ENCODE measurements at regions not wholly inside any gene's neighbourhood (a gene's known extent, or its start where the extent isn't known, plus 50 kb on each side); places are given as distances from the start of the nearest gene placed in this dataset.
A peak's percentile ranks its signal among the peaks of the same experiment; 100 is the strongest.

DNA sequence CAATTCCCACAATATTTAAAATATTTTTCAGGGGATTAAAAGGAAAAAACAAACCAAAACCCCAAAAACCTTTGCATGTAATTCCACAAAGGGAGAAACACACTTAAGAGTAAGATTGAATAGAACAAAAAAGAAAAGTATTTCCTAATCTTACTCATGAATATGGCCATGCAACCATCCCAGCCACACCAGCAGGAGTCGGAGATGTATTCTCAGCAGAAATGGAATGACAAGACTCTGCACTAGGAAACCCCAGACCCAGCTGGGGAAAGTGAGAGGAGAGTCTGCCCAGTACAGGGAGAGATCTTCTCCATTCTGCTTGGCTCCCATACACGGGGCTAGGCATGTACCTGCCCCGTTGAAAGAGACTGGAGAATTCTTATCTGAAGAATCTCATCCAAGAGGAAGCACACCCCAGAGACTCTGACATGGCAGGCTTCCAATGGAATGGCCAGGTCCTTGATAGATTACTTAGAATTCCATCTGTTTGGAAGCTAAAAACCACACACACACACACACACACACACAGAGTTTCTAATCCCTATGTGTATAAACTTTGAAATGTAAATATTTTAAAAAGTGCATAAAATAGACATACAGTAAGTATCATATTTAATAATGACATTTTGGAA lies 118.8 kb downstream of the GADD45G start:
- no peak for DNase-seq (ENCODE audit: low spot score)

DNA sequence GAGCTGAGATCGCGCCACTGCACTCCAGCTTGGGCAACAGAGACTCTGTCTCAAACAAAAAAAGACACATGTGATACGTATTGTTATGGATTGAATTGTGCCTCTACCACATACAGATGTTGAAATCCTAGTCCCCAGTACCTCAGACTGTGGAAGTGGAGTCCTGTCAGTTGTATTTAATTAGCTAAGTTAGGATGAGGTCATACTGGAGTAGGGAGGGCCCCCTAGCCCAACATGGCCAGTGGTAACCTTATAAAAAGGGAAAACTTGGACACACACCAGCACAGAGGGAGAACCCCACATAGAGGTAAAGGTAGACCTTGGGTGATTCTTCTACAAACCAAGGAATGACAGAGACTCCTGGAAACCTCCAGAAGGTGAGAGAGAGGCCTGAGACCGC lies 119.8 kb downstream of the GADD45G start:
- DNase-seq (ENCODE audit: low spot score): no peak

DNA sequence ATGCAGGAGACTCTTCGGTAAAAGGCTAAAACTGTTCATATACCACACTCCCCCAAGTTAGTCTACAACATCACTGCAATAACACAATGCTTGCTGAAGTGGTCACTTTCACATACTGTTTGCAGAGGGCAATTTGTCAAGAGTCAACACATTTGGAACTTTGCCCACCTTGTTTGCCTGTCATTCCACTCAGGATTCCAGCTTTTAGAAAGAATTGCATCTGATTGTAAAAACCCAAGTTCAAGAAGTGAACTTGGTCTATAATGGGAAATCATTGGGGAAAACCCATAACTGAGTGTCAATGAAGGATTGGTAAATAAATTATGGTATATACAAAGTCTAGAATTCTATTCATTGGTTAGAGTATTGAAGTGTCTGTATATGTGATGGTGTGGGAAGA lies 120.5 kb downstream of the GADD45G start:
- DNase-seq (ENCODE audit: low spot score): no peak

DNA sequence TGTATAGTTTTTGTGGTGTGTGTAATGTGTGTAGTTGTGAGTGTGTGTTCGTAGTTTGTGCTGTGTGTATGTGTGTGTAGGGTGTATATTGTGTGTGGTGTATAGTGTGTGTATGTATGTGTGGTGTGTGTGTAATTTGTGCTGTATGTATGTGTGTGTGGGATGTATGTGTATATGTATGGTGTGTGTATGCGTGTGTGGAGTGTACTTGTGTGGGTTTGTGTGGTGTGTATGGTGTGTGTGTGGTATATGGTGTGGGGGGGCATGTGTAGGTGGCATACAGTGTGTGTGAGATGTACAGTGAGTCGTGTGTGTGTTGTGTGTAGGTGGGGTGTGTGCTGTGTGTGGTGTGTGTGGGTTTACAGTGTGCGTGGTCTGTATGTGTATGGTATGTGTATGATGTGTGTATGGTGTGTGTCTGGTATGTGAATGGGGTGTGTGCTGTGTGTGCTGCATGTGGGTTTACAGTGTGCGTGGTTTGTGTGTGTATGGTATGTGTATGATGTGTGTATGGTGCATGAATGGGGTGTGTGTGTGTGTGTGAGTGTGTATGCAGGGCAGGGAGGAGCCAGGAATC lies 125.2 kb downstream of the GADD45G start:
- DNase-seq (ENCODE audit: low spot score): no peak

DNA sequence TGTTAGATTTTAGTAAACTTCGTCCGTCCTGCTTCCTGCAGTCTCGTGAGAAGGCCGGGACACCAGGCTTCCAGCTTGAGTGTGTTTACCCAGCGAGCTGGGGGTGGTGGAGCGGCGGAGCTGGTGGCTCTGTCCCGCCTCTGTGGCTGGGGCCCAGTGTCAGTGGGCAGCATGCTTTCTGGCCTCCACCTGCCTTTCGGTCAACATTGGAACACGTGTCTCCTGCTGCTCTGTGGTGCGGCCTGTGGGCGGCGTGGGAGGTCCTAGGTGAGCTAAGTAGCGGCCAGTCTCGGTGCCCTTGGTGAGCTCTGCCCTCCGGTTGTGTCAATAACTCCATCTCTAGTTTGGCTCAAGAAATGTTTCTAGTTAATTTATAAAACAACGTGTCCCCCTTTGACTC lies 125.9 kb downstream of the GADD45G start:
- no peak for DNase-seq (ENCODE audit: low spot score)

DNA sequence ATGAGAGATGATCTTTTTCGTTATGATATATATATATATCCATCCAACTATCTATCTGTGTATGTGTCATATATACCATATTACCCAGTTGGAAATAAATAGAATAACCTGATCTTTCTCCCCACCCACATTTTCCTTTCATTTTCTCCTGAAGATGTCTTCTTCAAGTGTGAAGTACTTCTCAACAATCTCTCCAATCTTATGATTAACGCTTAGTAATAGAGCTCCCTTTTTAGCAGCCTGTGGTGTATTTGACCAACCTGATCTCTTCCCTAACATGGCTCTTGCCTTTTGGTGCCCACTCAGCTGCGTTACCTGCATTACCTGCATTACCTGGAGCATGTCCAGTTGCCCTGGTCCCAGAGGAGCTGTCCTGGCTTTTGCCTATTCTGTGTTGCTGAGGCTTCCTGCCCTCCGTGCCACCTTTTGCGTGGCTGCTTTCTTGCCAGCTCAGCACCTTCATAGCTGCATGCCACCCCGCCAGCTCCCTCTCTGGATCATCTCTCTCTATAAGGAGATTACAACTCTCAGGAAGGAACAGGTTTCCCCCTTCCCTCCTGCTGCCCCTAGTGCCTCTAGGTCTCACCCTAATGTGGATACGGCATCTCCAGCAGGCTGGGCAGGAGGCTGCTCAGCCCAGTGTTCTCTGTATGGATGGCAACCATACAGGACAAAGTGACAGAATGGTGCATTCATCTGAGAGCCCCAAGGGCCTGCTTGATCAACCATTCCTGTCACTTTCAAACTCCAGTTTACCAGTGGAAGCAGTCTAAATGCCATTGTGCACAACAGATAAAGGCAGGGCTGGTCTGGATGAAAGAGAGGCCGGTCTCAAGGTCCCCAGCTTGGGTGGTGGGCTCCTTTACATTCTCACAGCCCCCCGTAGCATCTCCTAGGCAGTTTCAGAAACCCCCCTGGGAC lies 126.7 kb downstream of the GADD45G start:
- DNase-seq (ENCODE audit: low spot score): no peak

DNA sequence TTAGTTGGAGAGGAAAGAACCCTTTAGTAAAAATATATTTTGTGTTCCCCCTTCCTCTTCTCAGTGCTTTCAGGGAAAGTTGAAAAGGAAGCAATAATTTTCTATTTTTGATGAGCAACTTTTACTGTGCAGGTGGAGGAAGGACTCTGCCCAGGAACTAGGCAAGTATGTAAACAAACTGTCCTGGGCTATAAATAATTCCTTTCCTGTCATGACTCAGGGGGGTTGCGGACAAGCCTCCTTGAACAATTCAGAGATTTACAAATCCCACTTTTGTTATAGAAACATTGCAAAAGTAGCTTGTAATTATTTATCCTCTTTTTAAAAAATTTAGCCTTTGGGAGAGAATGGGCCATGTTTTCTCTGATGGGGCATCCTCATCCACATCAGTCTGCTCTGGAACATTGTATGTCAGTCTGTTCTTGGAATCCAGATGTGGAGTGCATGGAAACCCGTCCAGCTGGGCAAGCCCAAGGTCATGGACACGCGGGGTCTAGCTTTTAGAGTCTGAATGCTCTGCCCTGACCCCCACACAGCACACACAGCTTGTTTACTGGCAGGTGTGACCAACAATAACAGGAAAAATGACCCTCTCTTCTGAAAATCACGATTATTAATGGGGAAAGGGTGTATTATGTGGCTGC lies 127.6 kb downstream of the GADD45G start:
- no peak for DNase-seq (ENCODE audit: low spot score)

DNA sequence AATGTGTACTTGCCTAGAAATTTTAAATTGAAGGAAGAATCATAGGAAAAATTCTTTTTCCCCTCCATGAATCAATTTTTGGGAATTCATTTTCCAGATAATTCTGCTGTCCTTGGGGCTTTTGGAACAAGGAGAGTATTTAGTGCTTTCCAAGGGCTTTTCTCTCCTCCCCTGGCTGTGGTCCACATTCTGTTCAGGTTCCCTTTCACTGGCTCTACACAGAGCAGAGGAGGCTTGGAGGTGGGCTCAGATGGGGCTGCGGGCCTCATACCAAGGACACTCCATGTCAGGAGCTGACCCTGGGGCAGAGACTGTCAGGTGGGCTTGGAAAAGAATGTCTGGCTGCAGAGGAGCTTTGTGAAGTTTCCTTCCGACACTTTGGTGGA lies 128.1 kb downstream of the GADD45G start:
- DNase-seq (ENCODE audit: low spot score): no peak

DNA sequence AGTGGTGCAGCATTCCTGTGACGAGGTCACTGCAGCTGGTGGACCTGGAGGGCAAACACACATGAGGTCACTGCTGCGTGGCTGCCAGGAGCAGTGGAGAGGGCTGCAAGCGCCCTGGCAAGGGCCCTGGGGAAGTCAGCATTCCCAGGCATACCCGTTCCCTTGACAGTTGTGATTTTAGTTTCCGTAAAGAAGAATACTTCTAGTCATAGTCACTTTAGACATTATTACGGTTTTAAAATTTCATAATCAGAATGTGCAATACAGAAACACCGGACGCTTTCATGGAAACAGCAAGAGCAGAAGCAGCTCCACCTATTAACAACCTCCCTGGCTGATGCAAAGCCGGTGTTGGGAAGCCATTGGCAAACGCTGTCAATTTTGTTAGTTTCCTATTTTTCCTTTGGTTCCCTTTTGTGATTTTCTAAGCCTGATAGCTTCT lies 129.8 kb downstream of the GADD45G start:
- DNase-seq (ENCODE audit: low spot score): no peak

DNA sequence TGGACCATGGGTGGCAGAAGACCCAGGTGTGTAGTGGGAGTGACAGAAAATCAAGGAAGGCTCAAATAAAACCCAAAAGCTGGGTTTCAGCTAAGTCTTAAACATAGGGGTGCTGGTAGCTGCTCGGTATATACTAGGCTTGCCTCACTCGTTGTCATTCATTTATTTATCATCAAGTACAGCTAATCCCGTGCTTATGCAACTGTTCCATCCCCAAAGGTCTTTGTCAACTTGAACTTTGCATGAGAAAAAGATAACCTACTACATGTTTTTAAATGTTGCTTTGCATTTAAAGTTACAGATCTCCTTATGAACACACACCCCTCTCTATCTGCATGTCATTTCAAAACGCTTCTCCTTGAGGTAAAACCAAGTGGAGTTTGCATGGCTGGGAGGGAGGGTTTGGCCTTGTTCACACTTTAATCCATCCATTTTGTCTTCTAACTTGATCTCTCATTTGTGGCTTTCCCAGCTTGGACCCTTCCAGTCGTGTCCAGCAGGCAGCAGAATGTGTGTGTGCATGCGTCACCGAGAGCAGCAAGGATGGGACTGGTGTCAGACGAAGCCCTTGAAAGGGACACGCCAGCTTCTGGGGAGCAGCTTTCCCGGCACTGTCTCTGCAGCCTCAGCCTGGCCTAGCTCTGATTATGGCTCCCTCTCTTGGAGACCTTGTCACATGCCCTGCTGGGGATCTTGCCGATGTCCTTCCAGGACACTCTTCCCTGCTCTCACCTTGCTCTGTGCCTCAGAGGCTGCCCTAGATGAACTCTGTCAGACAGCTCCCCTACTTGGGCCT lies 133.5 kb downstream of the GADD45G start:
- DNase-seq (ENCODE audit: low spot score): no peak

DNA sequence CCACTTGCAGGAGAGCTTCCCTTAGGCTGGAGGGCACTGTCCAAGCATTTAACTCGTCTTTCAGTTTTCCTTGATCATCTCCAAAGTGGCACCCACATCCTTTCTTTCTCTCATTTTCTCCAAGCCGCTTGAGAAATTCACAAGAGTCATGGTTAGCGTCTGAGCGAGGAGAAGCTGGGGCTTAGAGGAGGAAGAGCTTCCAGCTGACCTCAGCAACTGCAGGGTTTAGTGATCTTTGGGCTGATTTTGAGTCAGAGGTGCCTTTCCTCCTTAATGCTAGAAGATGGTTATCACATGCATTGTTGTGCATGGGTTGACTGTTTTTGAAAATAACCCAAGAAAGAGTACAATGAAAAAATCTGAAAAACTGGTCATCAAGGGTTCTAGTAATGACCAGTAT lies 134.7 kb downstream of the GADD45G start:
- peak; percentile 43 for DNase-seq (ENCODE audit: low spot score)

DNA sequence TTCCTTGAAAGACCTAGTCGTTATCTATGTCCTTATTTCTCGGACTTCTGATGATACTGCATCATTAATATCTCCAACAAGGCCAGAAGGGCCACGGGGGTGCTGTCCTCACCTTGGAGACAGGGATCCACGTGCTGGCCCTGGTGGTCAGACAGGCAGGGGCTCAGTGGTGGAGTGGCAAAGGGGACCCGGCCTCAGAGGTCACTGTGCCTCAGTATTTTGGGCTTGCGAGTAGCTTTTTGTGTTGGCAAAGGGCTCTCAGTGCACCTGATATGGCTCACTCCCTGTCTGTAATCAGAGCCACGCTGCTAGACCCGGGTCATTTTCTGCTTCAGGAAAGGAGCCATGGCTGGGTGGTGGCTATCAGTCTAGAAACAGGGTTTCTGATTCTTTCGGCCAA lies 135.1 kb downstream of the GADD45G start:
- no peak for DNase-seq (ENCODE audit: low spot score)

DNA sequence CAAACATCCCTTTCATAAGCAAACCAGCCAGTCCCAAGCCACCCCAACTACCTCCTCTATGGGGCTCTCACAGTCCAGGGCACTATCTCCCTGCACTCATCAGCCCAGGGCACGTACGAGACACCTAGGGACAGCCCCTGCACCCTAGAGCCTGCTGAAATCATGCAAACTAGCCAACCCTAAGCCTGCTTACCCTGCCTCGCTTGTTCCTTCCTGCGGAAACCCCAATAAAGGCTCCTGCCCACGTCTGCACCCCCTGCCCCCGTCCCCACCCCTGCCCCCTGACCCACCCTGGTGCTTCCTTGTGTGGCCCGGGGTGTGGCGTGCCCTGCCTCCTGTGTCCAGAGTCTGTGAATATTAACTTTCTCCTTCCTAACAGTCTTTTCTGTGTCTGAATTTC lies 135.9 kb downstream of the GADD45G start:
- no peak for DNase-seq (ENCODE audit: low spot score)

DNA sequence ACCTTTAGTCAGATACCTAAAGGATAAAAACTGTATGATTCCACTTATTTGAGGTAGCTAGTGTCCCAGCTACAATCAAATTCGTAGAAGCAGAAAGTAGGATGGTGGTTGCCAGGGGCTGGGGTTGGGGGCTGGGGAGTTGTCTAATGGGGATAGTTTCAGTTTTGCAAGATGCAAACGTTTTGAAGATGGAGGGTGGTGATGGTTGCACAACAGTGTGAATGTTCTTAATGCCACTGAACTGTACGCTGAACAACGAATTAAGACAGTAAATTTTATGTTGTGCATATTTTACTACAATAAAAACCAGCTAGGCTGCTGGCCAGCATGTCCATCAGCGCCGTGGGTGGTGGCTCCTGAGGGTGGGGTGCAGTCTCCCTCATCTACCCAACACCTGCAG lies 137.8 kb downstream of the GADD45G start:
- no peak for DNase-seq (ENCODE audit: low spot score)

DNA sequence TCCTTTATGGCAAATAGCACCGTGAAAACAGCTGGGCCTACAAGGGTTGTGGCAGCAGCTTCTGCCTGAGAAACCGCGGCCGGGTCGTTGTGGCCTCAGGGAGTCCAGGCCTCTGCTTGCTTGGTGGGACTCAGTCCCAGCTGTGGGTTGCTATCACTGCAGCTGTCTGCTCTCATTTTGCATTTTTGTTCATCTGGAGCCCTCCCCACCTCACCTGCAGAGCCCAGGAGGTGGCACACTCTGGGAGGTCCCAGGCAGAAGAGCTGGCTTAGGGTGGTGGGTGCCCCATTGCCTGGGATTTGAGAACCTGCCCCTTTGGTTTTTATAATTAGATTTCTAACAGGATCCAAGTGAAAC lies 138.4 kb downstream of the GADD45G start:
- DNase-seq (ENCODE audit: low spot score): no peak

DNA sequence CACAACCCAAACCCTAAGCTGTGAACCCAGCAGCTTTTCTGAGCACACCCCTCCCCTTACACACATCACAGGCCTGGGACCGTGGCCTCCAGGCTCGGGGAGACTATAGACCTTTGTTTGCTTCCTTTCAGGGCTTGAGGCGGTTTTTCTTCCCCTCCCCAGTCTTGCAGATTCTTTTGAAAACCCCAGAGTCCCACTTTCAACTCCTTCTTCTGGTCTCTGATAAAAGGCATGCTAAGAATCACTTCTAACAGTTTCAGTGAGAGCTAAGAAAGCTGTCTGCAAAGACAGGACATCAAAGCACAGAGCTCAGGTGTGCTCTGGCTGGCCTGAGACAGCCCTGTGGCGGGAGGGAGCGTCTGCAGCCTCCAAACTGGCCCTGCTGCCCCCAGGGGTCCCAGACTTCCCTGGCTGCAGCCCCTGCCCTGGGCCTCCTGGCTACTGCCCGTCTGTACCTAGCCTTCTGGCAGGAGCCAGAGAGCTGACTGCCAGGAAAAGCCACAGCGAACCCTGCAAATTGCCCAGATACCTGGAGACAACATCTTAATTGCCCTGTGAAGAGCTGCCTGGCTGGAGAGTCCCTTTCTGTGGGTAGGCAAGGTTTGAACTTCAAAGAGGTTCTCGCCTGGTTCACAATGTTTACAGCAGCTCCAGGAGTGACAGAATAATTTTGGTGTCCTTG lies 138.9 kb downstream of the GADD45G start:
- DNase-seq (ENCODE audit: low spot score): no peak

DNA sequence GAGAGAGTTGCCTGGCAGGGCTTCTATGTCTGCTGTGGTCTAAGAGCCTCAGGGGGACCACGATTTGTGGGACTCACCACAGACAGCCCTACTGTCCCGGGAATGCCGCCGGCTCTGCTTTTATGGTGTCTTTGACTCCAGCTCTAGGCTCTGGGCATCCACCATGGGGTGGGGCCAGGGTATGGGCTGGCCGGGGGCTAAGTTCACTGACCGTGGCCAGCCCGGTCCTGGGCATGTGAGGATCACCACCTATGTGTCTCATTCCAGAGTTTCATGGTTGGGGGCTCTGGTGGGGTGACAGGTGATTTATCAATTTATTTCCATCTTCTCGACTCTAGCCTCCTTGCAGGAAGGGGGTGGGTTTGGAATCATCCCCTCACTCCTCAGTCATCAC lies 139.4 kb downstream of the GADD45G start:
- DNase-seq (ENCODE audit: low spot score): no peak

DNA sequence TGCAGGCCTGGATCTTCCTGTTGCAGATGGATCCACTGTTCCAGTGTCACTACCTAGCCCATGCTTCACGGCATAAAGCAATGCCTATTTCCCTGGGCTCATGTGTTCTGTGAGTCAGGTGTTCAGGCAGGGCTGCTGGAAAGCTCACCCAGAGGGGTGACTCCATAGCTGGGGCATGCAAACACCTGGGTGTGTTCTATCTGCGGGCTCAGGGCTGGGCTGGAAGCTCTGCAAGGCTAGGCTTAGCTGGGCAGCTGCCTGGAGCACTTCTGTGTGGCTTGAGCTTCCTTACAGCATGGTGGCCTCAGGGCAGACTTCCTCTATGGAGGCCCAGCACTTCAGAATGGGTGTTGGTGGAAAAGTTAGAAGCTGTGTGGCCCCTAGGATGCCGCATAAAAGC lies 139.9 kb downstream of the GADD45G start:
- DNase-seq (ENCODE audit: low spot score): no peak

DNA sequence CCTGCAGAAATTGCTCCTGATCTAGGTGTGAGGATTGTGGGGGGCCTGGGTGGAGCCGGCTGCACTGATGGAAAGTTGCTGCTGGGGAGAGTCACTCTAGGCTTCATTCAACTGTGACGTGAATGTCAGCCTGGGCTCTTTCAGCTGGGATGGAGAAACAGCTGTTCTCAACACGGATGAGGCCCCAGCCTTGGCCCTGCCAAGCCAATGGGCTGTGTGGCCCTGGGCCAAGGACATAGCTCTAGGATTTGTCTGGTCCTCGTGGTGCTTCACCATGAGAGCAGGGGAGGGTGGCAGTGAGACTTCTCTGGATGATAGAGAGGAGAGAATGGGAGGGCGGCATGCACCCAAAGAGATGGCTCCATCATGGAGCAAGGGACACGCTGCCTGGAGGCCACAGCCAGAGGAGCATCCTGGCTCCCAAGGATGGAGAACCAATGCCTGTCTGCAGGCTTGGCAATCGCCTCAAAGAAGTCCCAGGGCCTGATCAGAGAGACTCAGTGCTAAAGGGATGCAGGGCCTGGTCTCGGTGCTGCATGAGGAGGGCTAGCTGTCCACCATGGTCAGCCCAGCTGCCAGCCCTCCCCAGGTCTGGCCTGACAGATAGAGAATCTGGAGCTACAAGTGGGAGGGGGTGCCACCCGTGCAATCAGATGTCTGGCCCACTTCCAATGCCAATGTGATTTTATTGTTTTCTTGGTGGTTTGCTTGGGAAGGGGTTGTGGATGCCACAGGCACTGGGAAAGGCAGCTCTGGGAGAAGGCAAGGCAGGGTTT lies 141.0 kb downstream of the GADD45G start:
- no peak for DNase-seq (ENCODE audit: low spot score)

DNA sequence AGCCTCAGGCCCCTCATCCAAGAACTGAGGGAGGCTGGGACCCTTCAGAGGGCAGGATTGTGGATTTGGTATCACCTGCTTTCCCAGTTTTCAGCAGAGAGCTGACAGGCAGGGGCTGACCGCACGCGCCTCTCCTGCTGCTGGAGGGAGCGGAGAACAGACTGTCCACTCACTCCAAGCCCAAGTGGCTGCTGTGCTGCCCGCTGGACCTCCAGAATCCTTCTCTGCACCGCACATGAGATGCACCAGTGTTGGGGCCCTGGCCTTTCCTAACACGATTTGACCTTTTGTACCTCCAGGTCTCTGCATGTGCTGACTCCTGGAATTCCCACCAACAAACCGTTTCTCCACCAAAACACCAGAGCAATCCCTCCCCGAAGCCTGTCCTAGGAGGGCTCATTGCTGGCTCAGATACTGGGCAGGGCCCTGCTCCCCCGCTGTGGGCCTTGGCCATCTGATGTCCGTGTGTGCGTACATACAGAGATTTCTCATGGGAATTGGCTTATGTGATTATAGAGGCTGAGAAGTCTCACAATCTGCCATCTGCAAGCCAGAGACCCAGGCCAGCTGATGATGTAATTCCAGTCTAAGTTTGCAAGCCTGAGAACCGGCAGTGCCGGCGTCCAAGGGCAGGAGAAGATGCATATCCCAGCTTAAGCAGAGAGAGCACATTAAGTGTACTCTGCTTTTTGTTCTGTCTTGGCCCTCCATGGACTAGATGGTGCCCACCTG lies 141.7 kb downstream of the GADD45G start:
- DNase-seq (ENCODE audit: low spot score): no peak
